CD14-positive monocyte (primary cell): ENCODE measurements at regions not wholly inside any gene's neighbourhood (a gene's known extent, or its start where the extent isn't known, plus 50 kb on each side); places are given as distances from the start of the nearest gene placed in this dataset.

Experiments
- DNase-seq, 3 donors: peaks; one replicate each; pipeline ENCODE4 v3.0.0-alpha.2; 2011 to 2022
- H2AFZ ChIP-seq: 2 replicates; pipeline ENCODE4 v1.6.0; 2012; ENCODE audit warnings: mild to moderate bottlenecking, low read depth, low read length, inconsistent platforms; ENCODE audit not compliant: insufficient read depth, poor library complexity, severe bottlenecking
- H3K27ac ChIP-seq, 2 donors: 1 replicate in 1 of 2; 2 replicates in 1 of 2; pipeline ENCODE4 v1.5.1; 2012 to 2013; ENCODE audit warnings: low read length in 2 of 2, control low read depth in 1 of 2, inconsistent platforms in 1 of 2, low read depth in 1 of 2, mild to moderate bottlenecking in 1 of 2
- H3K27me3 ChIP-seq, 2 donors: one replicate each; pipeline versions ENCODE4 v1.6.0 to v1.6.1; 2011 to 2013; ENCODE audit warnings: low read length in 2 of 2; ENCODE audit not compliant: control insufficient read depth in 2 of 2, insufficient read depth in 2 of 2
- H3K36me3 ChIP-seq, 2 donors: replicated peaks in 1 of 2; 1 replicate in 1 of 2; 2 replicates in 1 of 2; pipeline versions ENCODE4 v1.5.1 to v1.6.1; 2012 to 2013; ENCODE audit warnings: low read length in 2 of 2, control low read depth in 1 of 2, inconsistent platforms in 1 of 2, mild to moderate bottlenecking in 1 of 2; ENCODE audit not compliant: insufficient read depth in 2 of 2, control insufficient read depth in 1 of 2
- H3K4me1 ChIP-seq, 2 donors: 1 replicate in 1 of 2; 2 replicates in 1 of 2; pipeline versions ENCODE4 v1.5.1 to v1.6.1; 2012 to 2013; ENCODE audit warnings: low read length in 2 of 2, control low read depth in 1 of 2, inconsistent platforms in 1 of 2, mild to moderate bottlenecking in 1 of 2, moderate library complexity in 1 of 2; ENCODE audit not compliant: insufficient read depth in 2 of 2, control insufficient read depth in 1 of 2
- H3K4me2 ChIP-seq: replicated peaks from 2 replicates; pipeline ENCODE3; 2012; ENCODE audit warnings: low read length, moderate library complexity, mild to moderate bottlenecking; ENCODE audit not compliant: poor library complexity, severe bottlenecking; ENCODE audit errors: extremely low read depth
- H3K4me3 ChIP-seq, 3 experiments: fragments of 200-600 bp in 1 of 3; sonication (generic) in 1 of 3; replicated peaks in 1 of 3; 1 replicate in 2 of 3; 2 replicates in 1 of 3; pipeline ENCODE4 v1.5.1; 2011 to 2013; ENCODE audit warnings: low read length in 3 of 3, mild to moderate bottlenecking in 3 of 3, control low read depth in 2 of 3, low read depth in 2 of 3, inconsistent platforms in 1 of 3, moderate library complexity in 1 of 3
- H3K79me2 ChIP-seq: 2 replicates; pipeline ENCODE4 v1.6.0; 2012; ENCODE audit warnings: mild to moderate bottlenecking, control low read depth, inconsistent platforms, low read length, moderate library complexity; ENCODE audit not compliant: insufficient read depth
- H3K9ac ChIP-seq: 2 replicates; pipeline ENCODE4 v1.6.0; 2017; ENCODE audit warnings: low read length, mild to moderate bottlenecking; ENCODE audit not compliant: insufficient read depth, poor library complexity, severe bottlenecking
- H3K9me3 ChIP-seq, 2 donors: replicated peaks in 1 of 2; 1 replicate in 1 of 2; 2 replicates in 1 of 2; pipeline versions ENCODE4 v1.5.1 to v1.6.1; 2012 to 2013; ENCODE audit warnings: low read length in 2 of 2, control low read depth in 1 of 2; ENCODE audit not compliant: control insufficient read depth in 1 of 2, insufficient read depth in 1 of 2
- H4K20me1 ChIP-seq: 2 replicates; pipeline ENCODE4 v1.6.0; 2012; ENCODE audit warnings: mild to moderate bottlenecking, low read length, control low read depth, moderate library complexity; ENCODE audit not compliant: insufficient read depth
- H3K27ac Mint-ChIP-seq, 7 donors: one replicate each; pipeline ENCODE4 v1.8.0; 2020; ENCODE audit warnings: mild to moderate bottlenecking in 7 of 7, mixed read lengths in 7 of 7, moderate library complexity in 6 of 7, inconsistent platforms in 2 of 7
- H3K27me3 Mint-ChIP-seq, 3 donors: one replicate each; pipeline ENCODE4 v1.8.0; 2021 to 2022; ENCODE audit warnings: low read depth in 3 of 3, mild to moderate bottlenecking in 3 of 3, mixed read lengths in 3 of 3, moderate library complexity in 3 of 3, inconsistent platforms in 1 of 3
- H3K36me3 Mint-ChIP-seq, 2 donors: one replicate each; pipeline ENCODE4 v1.8.0; 2020; ENCODE audit warnings: mixed read lengths in 2 of 2, inconsistent platforms in 1 of 2, mild to moderate bottlenecking in 1 of 2
- H3K4me1 Mint-ChIP-seq: one replicate; pipeline ENCODE4 v1.8.0; 2020; ENCODE audit warnings: mild to moderate bottlenecking, mixed read lengths
- H3K4me3 Mint-ChIP-seq, 2 donors: one replicate each; pipeline ENCODE4 v1.8.0; 2020; ENCODE audit warnings: mild to moderate bottlenecking in 2 of 2, mixed read lengths in 2 of 2, moderate library complexity in 1 of 2
- H3K9me3 Mint-ChIP-seq, 7 donors: one replicate each; pipeline ENCODE4 v1.8.0; 2020 to 2022; ENCODE audit warnings: mixed read lengths in 7 of 7, mild to moderate bottlenecking in 6 of 7, moderate library complexity in 6 of 7, inconsistent platforms in 2 of 7
- WGBS: methylation state at CpG from one replicate; pipeline ENCODE4 v1.1.5; 2013; ENCODE audit warnings: missing lambda C conversion rate; ENCODE audit not compliant: insufficient coverage; 5-methylcytosine and 5-hydroxymethylcytosine counted together
- intact Hi-C, 2 donors: fragments of 100-400 bp; cut with micrococcal nuclease; formaldehyde crosslinking; loops; one replicate each; pipeline versions ENCODE4 v1.15.0 to v1.15.1; 2023
- TF ChIP-seq, protein P1 (sequence below): fragments of 200-600 bp; IDR thresholded peaks from one replicate; pipeline ENCODE4 v1.8.0; 2022; ENCODE audit warnings: antibody characterized with exemption, mild to moderate bottlenecking

DNA sequence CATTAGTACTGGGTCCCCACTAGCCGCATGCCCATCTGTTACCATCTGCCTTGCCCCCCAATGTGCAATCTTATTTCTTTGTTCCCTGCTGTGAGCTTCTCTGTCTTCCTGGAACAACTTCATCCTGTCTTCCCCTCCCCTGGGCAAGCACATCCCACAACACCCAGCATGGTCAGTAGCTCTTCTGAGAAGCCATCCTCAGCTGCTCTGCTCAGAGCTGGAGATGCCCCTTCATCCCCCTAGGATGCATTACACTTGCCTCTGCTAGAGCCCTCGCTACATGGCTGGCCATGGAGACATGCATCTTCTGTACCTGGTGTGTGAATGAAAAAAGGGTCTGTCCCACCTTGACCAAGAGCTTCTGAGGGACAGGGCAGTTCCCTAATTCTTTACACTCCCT, 141.2 kb downstream of the CDC5L start:
- H3K27ac Mint-ChIP-seq = peak overlapping the region in 1 of 7 donors; percentile 70

DNA sequence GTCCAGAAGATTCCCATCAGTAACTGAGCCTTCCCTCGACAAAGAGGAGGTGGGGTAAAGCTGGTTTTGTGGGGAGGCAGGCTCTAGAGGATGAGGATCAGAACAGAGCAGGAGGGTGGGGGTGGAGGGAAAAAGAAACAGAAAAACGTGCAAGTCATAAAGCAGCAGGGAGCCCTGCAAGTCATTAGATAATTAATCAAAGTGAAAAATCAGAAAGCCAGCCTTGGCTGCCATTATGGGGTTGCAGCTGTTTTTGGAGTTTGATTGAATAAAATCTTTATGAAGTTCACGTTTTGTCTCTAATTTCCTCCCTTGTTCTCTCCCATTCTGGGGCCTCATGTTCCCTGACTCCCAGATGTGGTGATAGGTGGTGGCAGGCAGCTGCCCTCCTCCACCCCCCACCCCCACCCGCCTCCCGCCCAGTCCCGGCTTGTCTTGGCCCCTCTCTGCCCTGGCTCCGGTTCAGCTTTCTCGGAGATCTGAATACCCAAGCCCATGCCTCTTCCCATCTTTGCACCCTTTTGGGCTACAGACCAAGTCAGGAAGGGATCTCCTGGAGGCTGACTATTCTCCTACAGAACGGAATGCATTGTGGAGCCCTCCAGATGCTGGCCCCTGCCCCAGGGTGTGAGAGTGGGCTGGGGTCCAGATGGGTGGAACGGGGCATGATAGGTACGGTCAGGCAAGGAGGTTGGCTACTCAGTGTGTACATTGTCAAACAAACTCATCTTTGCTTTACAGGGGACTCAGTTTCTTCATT, 141.8 kb downstream of the CDC5L start:
- Histone ChIP-seq H3K9ac (no peak overlapping the region), H3K79me2 (no peaks in the 10 kb centered on the region), H3K36me3 (no peaks in the 10 kb centered on the region), H3K27ac (no peak overlapping the region), H4K20me1 (no peaks in the 10 kb centered on the region), H3K9me3 (no peaks in the 10 kb centered on the region), H3K27me3 (peaks cover 0 to 28% of the 10 kb centered on the region in 2 donors), H2AFZ (no peak overlapping the region), H3K4me2 (no peak overlapping the region), H3K4me1 (peaks cover 11 to 13% of the 10 kb centered on the region in 2 donors), H3K4me3 (no peak overlapping the region)
- TF ChIP-seq, protein P1, sequence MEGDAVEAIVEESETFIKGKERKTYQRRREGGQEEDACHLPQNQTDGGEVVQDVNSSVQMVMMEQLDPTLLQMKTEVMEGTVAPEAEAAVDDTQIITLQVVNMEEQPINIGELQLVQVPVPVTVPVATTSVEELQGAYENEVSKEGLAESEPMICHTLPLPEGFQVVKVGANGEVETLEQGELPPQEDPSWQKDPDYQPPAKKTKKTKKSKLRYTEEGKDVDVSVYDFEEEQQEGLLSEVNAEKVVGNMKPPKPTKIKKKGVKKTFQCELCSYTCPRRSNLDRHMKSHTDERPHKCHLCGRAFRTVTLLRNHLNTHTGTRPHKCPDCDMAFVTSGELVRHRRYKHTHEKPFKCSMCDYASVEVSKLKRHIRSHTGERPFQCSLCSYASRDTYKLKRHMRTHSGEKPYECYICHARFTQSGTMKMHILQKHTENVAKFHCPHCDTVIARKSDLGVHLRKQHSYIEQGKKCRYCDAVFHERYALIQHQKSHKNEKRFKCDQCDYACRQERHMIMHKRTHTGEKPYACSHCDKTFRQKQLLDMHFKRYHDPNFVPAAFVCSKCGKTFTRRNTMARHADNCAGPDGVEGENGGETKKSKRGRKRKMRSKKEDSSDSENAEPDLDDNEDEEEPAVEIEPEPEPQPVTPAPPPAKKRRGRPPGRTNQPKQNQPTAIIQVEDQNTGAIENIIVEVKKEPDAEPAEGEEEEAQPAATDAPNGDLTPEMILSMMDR = no peak
- Mint-ChIP-seq H3K36me3 (no peaks in the 10 kb centered on the region), H3K27me3 (peaks cover 27 to 54% (median 41%) of the 10 kb centered on the region in 3 donors), H3K9me3 (peaks cover 0 to 2% (median 0%) of the 10 kb centered on the region in 7 donors), H3K4me3 (no peak overlapping the region), H3K4me1 (peaks cover 18% of the 10 kb centered on the region), H3K27ac (peak overlapping the region in 1 of 7 donors; percentile 70)
- intact Hi-C loops = no loop called here
- WGBS = 62% methylated on average over 3 of the region's 11 CpGs
- no peak for DNase-seq

More for the DNA sequence above, 141.2 kb downstream of the CDC5L start:
- Mint-ChIP-seq H3K36me3 (no peaks in the 10 kb centered on the region), H3K9me3 (peaks cover 0 to 2% (median 0%) of the 10 kb centered on the region in 7 donors), H3K4me3 (peak overlapping the region in 1 of 2 donors; percentile 3), H3K27me3 (peaks cover 23 to 58% (median 40%) of the 10 kb centered on the region in 3 donors), H3K4me1 (peaks cover 21% of the 10 kb centered on the region)
- intact Hi-C loops = no loop called here
- WGBS = 100% methylated on average over 1 of the region's 2 CpGs
- H3K4me1 ChIP-seq = peaks cover 11 to 13% of the 10 kb centered on the region in 2 donors
- no peaks in the 10 kb centered on the region for H3K9me3 ChIP-seq
- no peak overlapping the region for H3K9ac ChIP-seq
- H3K36me3 ChIP-seq = no peaks in the 10 kb centered on the region
- no peak overlapping the region for H3K4me3 ChIP-seq
- no peak for DNase-seq
- H3K27ac ChIP-seq = no peak overlapping the region
- peaks cover 0 to 26% of the 10 kb centered on the region in 2 donors for H3K27me3 ChIP-seq
- TF ChIP-seq, protein P1 = no peak
- no peak overlapping the region for H2AFZ ChIP-seq
- H3K4me2 ChIP-seq = no peak overlapping the region
- H4K20me1 ChIP-seq = no peaks in the 10 kb centered on the region
- no peaks in the 10 kb centered on the region for H3K79me2 ChIP-seq
